ENCODE measurements at regions not wholly inside any gene's neighbourhood (a gene's known extent, or its start where the extent isn't known, plus 50 kb on each side); places are given as distances from the start of the nearest gene placed in this dataset.

- no peak for TF ChIP-seq CTCF (conservative IDR thresholded peaks at IDR 0.05; ENCODE audit: low read length)
- TF ChIP-seq EZH2phosphoT487 (IDR thresholded peaks at IDR 0.05; ENCODE audit: borderline replicate concordance, low read depth, low read length), result no peak
These were observed 413.5 kb upstream of the THBS1 start for GRCh38 chr15:39167164-39168058.

Measured in OCI-LY7 (cell line).